Fibroblast of gingiva (primary cell): ENCODE measurements at regions not wholly inside any gene's neighbourhood (a gene's known extent, or its start where the extent isn't known, plus 50 kb on each side); places are given as distances from the start of the nearest gene placed in this dataset.

Experiments
- DNase-seq: peaks from one replicate; pipeline ENCODE4 v3.0.0-alpha.2; 2011; ENCODE audit warnings: low read depth

DNA sequence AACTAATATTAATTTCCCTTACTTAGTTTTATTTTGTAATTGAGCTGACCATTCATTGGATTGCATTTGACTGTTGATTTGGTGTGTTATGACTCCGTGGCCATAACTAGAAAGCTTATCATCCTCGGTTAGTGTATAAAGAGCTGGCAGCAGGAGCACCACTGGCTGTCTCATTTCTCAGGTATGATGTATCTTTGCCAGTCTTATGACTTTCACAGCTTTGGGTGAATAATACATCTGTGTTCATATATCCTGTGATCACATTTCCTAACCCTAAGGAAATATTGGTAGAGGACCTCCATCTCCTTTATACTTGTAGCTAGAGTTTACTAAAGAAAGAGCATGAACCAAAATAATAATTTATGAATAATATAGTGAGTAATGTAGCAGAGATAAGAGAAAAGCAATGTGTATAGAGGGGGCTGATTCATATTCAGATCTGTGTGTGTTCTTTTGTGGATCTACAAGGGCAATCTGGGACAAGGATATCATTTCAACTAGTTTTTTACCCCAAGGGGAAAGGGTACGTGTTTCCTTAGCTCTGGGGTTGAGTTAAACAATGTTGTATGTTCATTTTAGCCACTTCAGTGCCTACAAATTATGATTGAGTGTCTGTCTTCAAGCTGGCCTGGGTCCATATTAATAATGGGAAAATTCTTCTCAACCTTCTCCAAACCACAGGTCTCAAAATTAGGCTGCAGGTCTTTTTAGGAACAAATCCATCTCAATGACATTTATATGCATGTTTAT is 901.7 kb downstream of the NTRK3 start:
- peak; percentile 9 for DNase-seq

DNA sequence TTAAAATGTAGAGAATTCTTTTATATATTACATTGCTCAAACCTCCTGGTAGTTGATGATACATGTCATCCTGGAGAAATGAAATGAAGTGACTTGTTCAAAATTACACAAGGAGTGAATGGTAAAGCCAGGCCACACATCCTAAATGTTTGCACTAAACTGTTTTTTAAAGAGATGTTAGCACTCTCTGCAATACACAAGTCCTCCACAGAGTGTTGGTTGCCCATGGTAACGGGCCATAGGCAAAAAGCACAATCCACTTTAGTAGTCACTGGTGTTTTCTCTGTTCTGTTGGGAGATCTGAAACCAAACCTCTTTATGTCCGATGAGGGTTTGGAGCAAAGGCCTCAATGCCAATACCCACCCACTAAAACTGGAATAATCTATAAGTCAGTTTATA is 907.4 kb downstream of the NTRK3 start:
- DNase-seq: no peak

DNA sequence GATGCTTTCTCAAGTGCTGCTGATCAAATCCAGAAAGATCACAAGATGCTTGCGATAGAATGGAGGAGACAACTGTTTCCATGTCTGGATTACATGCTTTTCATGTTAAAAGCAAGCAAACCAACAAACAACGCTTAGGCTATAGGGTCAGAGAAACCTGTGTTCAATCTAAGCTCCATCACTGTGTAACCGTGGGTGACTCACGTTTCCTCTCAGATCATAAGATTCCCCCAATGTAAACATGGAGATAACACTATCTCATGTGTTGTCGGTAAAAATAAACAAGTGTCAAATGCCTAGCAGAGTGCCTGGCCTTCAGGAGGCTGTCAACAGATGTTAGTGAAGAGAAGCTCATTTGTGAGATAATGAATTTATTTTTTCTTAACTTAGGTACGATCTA is 907.8 kb downstream of the NTRK3 start:
- peak; percentile 1 for DNase-seq

DNA sequence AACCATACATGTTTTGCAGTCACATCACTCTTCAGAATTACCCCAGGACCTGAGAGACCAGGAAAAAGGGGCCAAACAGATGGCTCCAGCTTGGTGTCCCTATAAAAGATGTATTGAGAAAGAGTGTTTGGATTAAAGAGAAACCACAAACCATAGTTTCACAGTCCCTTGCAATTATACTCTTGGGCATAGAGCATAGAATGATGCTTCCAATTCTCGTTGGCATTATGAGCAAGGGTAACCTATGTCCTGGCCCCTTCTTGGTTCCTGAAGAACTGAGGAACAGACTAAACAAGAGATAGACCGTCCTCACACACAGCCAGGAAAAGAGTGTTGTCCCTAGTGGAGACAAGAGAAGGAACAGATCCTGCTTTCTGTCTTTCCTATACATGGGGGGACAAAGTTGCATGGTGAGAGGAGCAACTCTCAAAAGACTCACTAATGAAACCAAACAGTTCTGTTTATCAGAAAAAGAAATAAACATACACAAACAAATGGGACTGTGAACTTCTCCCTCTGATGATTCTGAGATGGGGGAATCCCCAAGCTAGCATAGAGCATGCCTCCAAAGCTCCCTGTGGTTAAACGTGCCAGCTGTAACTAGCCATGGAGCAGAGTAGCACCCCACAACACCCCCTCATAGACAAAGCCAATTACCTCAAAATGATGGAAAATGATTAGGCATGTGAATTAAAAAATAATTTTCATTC is 908.6 kb downstream of the NTRK3 start:
- no peak for DNase-seq

DNA sequence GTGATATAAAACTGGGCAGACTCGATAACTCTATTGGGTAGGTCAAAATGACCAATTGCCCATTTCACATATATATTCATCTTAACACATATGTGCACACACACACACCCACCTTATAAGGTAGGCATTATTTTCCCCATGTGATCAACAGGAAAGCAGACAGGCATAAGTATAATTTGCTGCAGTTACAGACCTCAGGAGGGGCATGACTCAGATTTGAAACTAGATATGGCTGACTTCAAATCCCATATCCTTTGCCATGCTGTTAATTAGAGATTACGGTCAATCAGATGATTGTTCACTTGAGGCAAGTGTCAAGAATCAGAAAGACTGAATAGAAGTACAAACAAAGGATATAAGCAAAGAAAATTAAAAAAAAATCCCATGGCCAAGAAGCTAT is 910.6 kb downstream of the NTRK3 start:
- DNase-seq: no peak

DNA sequence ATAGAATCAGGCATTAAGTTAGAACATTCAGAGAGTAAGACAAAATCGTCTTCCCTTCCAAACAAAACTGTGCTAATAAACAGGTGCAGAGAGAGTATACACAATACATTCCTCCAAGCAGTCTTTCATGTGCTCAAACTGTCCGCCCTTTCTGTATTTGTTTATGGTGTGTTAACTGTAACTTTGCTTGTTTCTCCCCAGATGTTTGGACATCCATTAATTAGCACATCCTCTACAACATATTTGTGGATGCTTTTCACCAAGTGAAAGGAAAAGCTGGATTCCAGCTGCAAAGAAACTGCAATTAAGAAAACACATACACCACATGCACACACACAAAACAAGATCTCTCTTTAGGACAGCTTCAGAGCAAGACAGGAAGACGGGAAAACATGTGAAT is 912.6 kb downstream of the NTRK3 start:
- no peak for DNase-seq

DNA sequence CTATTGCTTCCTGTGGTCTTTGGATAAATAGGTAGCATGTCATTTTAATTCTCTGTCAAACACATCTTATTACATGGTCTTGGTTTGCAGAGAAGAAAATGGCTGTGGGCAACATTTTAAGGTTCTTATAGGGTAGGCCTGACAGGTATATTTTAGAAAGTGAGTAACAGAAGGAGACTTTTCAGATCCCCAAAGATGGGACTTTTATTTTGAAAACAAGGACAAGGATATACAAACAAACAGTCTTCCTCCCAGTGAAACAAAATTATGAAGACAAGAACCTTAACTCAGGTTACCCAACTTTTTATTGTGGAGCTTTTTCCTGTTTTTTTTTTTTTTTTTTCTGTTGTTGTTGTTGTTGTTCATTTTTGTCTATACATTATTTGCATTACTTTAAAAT is 916.2 kb downstream of the NTRK3 start:
- no peak for DNase-seq

DNA sequence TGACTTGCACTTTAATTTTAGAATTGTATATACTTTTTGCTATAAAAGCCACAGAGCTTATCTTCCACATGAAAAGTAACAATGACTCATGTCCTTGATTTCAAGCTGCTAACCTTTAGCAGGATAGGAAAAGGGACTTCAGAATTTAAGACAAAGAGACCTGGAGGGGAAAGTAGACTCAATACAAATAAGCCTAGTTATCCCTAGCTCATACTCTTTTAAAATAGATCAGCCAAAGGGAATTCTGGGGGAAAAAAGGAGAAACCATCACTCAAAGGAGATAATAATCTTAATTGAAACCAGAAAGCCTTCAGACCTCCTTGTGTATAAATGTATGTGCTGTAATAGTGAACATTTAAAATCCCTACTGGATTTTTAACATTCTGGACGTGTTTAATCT is 930.3 kb downstream of the NTRK3 start:
- no peak for DNase-seq

DNA sequence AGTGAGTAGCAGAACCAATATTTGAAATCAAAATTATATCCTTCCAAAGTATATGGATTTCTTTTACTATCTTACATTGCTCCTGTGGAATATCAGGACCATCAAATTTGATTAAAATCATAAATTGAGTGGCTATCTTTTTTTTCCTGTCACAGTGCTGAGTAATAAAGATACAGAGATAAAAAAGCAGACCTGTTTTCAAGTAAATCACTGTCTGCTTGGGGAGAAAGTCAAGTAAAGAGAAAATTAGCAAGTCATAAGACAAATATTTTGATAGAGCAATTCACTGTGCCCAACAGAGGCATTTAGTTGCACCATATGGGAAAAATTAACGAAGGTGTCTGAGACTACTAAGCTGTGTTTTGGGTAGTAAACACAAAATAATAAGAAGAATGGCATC is 933.7 kb downstream of the NTRK3 start:
- no peak for DNase-seq

DNA sequence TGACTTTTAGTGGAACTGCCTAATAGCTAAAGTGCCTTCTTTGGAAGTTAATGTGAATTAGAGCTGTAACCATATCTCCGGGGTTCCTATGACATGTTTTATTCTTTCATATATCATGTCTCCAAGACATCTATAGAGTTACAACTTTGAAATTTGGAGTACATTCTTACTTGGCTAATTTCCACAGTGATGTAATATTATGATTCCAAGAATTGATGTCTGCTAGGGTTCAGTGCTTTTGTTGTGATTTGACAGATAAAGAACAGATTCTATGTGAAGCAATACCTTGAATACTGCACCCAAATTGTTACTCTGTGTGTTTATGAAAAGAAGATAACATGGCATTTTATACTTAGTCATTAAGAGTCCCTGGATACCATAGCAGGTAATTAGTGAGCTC is 934.3 kb downstream of the NTRK3 start:
- no peak for DNase-seq

DNA sequence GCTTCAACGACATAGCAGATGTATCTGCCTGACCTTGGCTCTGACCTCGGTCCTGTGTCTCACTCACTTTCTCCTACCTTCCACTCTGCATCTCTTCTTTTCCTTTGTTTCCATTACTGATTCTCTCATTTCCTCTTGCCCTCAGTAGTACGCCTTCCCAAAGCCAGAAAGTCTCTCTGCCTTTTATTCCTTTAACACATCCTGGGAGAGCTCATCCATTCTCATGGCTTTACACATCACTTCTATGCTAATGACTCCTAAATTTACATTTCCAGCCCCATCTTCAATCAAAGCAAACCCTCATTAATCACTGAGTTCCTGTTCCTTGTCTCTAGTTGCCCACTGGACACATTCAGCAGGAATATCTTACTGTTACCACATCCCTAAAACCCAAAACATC is 938.6 kb downstream of the NTRK3 start:
- no peak for DNase-seq

DNA sequence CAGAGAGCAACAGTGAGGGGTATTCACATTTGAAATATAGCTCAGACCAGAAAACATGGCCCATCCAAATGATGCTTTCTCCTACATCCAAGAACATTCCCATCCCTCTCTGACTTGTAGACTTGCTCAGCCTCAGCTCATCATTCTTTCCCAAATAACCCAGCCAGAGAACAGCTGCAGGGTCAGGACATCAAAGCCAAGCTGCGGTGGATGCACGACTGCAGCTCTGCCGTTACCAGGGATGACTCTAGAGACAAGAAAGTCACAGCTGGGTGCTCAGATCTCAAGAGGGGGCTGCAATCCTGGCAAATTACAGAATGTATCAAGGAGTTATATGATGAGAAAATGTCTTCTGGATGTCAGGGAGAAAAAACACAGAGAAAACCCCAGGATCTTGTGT is 944.3 kb downstream of the NTRK3 start:
- no peak for DNase-seq

DNA sequence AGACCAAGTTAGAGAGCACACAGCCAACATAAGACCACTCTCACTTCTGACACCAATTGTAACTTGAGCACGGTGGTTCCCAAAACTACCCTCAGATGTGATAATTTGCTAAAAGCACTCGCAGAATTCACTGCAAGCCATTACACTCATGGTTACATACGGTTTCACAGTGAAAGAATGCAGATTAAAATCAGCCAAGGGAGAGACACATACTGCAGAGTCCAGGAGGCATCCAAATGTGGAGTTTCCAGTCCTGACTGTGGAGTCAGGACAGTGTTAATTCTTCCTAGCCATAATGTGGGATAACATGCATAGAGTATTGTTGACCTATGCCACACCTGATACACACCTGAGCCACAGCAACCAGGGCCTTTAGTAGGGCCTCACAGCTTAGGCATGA is 956.4 kb downstream of the NTRK3 start:
- DNase-seq: no peak

DNA sequence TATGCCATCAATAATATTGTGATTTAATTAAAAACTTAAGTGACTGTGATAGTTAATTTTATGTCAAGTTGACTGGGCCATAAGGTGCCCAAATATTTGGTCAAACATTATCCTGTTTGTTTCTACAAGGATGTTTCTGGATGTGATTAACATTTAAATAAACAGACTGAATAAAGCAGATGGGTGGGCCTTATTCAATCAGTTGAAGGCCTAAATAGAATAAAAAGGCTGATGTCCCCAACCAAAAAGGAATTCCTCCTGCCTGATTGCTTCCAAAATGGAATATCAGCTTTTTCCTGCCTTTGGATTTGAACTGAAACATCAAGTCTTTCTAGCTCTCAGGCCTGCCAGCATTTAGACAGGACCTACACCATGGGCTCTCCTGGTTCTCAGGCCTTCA is 961.7 kb downstream of the NTRK3 start:
- DNase-seq: no peak

DNA sequence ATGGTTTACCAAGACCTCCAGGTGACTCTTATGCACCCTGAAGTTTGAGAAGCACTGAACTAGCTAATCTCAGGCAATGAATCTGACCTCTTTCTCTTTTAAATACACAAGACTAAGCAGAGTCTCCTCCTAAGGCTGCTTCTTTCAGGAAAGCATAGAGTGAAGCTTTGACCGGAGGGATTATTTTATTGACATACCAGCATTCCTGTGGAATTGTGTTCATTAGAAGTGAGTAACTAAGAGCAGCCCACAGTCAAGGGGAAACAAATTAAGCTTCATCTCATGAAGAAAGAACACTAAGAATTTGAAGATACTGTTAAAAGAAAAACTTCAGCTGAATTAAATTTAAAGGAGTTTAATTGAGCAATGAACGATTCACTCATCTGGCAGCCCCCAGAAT is 963.5 kb downstream of the NTRK3 start:
- no peak for DNase-seq

DNA sequence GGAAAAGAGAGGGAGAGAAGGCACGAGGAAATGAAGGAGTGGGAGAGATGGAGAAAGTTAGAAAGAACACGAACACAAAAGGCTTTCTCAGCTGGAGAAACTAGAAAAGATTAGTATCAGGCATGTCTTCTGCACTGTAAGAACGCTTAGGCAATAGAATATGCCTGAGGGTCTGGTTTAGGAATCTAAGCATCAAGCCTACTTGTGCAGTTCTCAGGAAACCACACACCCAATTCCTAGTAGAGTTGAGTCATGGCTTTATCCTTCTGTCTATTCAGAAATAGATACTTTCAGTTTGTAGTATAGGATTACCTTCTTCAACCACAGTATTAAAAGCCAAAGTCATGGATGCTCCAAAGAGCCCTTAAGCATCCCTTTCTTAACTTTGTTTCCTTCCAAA is 969.4 kb downstream of the NTRK3 start:
- DNase-seq: no peak

DNA sequence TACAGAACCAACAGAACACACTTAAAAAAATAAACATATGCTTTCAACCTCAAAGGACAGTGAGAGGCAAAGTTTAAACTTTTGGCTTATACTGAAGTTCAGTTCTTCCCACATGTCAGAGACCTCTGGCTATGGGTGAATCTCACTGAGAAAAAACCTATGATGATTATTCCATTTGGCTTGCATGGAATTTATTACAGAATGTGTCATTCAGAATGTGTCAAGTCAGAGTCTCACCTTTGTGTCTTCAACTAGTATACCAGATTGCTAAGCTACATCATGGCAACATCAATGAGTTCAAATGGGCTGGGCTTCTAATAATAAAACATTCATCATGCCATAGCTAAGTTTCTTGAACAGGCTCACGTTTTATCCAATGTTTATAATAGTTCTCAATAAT is 987.0 kb downstream of the NTRK3 start:
- DNase-seq: no peak

DNA sequence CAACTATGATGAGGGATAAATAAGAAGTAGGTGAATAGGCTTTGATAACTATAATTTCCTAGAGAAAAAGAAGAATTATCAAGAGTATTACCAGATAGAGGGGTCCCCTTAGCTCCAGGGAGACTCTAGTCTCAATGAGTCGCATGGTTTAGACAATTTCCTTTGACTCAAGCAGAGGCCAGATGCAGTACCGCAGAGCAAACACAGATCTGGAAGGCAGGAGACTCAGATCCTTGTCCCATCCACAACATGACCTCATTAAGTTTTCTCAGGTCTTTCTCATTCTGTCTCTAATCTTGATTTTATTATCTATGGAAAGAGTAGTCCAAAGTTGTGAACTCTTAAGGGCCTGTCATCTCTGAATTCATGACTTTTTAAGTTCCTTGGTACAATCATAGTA is 987.9 kb downstream of the NTRK3 start:
- no peak for DNase-seq

DNA sequence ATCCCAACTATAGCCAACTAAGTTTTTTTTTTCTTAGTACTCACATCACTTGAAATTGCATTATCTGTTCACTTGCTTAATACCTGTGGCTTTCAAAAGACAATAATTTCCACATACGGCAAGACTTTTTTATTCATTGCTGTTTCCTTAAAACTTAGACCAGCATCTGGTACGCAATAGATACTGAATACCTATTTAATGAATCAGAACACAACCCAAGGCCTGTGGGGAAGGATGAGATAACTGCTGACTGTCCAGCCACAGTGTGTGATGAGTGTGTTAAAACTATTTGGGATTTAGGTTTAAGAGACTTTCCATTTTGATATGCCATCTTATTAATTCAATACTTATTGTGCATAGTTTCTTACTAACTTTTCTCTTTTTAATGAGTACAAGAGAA is 988.7 kb downstream of the NTRK3 start:
- no peak for DNase-seq

DNA sequence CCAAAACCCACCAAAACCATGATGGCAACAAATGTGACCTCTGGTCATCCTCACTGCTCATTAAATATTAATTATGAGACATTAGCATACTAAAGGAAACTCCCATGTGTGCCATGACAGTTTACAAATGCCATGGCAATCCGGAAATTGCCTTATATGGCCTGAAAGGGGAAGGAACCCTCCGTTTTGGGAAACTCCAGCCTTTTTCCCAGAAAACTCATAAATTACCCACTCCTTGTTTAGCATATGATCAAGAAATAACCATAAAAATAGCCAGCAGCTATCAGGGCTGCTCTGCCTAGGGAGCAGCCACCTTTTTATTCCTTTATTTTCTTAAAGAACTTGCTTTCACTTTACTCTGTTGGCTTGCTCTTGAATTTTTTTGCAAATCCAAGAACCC is 992.7 kb downstream of the NTRK3 start:
- no peak for DNase-seq

DNA sequence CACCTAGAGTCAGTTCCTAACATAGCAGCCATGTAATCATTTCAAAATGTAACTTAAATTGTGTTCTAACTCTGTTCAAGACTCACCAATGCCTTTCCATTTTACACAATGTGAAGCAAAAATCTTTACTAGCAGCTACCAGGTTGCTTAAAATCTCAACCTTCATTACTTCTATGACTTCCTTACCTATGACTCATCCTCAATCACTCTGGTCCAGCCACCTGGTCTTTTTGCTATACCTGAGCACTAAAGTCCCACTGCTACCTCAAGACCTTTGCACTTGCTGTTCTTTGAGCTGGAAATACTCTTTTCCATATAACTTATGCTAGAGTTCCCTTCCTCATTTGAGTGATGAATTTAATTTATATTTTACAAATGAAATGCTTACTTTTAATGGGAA is 993.2 kb downstream of the NTRK3 start:
- DNase-seq: no peak

DNA sequence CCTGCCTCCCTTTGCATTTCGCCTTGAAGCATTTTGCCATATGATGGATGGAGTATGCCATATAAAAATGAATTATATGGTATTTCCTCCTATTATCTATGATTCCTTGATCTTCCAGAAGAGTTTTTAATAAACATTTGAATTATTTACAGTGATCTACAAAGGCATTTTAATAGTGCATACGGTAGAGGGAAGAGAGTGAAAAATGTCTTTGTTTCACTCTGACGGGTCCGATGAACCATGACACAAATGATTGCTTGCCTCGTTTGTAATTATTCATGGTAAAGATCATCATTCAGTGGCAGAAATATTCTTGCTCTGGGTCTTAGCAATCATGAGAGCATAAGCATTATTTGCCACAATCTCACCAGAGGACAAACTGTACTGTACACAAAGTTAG is 1010.9 kb downstream of the NTRK3 start:
- DNase-seq: no peak

DNA sequence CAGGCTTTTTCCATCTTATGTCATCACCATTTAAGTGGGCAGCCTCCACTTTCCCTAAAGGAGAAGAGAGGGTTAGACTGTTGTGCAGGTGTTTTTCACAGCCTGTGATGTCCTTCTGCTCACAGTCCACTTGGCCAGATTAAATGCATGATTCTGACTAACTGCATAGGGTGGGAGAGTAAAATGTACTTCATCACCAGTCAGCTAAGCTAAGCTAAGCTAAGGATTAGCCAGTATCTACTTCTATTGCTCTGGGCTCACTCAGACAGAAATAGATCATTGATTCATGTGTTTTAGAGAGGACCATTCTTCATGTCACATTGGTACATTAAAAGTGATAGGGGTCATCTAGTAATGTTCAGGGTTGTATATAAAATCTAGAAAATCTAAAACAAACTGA is 1013.1 kb downstream of the NTRK3 start:
- DNase-seq: no peak

DNA sequence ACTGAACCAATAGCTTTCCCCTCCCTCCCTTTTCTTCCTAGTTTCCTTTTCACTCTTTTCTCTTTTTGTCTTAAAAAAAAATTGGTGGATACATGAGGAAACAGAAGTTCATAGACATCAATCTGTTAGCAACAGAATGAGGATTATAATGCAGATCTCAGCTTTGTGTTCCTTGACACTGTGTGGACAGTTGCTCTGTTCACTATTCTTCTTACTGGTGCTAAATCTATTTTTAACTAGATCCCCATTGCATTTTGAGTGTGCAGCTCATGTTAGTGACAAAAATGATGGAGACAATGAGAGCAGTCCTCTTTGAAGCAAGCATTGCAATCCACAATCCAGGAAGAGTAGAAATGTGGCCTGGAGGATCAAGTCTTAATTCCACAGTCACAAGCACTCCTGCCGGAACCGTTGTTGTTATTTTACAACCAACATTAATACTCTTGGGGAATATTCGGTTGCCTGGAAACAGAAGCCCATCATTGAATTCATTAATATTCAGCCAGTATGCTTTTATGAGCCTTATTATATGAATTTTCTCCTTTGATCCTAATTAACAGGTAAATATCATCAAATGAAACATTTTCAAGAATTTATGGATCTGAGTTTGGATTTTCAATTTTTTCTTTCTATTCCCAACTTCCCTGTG is 1016.8 kb downstream of the NTRK3 start:
- DNase-seq: no peak
